ENCODE measurements at regions not wholly inside any gene's neighbourhood (a gene's known extent, or its start where the extent isn't known, plus 50 kb on each side); places are given as distances from the start of the nearest gene placed in this dataset.

DNA sequence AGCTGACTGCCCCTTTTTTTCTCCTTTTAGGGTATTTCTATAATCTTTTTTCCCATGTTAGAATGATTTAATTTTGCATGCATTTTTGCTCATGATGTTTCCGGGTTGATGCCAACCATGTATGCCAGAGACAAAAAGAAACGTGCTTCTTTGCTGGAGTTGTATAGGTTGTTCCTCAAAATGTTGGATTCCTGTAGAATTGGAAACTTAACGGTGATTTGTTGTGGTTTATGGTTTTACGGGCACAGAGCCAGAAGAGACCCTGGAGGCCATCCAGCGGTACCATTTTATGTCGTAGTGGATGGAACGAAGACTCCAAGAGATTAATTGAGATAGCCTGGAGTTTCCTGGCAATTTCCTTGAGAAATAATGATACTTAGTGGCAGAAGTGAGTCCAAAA, 481.5 kb upstream of the RGMA start:
- Histone ChIP-seq H3K9ac (ENCODE audit: low read length in 3 of 3) (no peak overlapping the region), H3K4me1 (ENCODE audit: control insufficient read depth in 2 of 3, insufficient read depth in 2 of 3, low read depth in 1 of 3, low read length in 3 of 3) (no peaks in the 10 kb centered on the region), H3K27ac (ENCODE audit: low read depth in 2 of 2, low read length in 2 of 2) (no peak overlapping the region), H3K9me3 (ENCODE audit: control insufficient read depth in 2 of 3, insufficient read depth in 1 of 3, low read length in 3 of 3) (no peaks in the 10 kb centered on the region), H3K4me3 (ENCODE audit: low read length in 3 of 3) (no peak overlapping the region), H3K36me3 (ENCODE audit: control insufficient read depth in 2 of 3, insufficient read depth in 3 of 3, low read length in 3 of 3) (no peaks in the 10 kb centered on the region), H3K27me3 (ENCODE audit: control insufficient read depth, insufficient read depth, low read length) (no peaks in the 10 kb centered on the region)
- TF ChIP-seq, protein P1, sequence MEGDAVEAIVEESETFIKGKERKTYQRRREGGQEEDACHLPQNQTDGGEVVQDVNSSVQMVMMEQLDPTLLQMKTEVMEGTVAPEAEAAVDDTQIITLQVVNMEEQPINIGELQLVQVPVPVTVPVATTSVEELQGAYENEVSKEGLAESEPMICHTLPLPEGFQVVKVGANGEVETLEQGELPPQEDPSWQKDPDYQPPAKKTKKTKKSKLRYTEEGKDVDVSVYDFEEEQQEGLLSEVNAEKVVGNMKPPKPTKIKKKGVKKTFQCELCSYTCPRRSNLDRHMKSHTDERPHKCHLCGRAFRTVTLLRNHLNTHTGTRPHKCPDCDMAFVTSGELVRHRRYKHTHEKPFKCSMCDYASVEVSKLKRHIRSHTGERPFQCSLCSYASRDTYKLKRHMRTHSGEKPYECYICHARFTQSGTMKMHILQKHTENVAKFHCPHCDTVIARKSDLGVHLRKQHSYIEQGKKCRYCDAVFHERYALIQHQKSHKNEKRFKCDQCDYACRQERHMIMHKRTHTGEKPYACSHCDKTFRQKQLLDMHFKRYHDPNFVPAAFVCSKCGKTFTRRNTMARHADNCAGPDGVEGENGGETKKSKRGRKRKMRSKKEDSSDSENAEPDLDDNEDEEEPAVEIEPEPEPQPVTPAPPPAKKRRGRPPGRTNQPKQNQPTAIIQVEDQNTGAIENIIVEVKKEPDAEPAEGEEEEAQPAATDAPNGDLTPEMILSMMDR (IDR thresholded peaks at IDR 0.05; ENCODE audit: borderline replicate concordance, extremely low read depth, insufficient read depth), result no peak
- DNase-seq, result no peak
- intact Hi-C loops (cut with DNase I), result no loop called here
- FAIRE-seq, result no peak

DNA sequence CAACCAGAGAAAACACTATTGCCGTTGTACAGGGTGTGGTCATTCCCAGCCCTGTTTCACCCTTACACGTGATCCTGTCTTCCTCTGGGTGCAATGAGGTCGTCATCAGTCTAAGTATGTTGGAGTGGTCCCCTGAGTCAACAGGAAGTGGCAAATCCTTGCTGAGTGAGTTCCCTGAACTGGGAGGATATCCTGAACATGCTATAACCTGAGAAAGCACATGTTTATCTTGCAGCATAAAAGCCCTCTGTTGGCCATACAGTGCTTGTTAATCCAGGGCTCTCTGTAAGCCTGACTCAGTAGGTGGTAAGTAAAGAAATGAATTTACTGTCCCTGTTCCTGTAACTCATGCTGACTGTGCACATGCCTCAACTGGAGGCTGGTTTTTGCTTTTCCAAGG, 477.8 kb upstream of the RGMA start:
- FAIRE-seq (no peak), DNase-seq (no peak)
- Histone ChIP-seq H3K9ac (ENCODE audit: low read length in 3 of 3) (no peak overlapping the region), H3K9me3 (ENCODE audit: control insufficient read depth in 2 of 3, insufficient read depth in 1 of 3, low read length in 3 of 3) (no peaks in the 10 kb centered on the region), H3K27me3 (ENCODE audit: control insufficient read depth, insufficient read depth, low read length) (no peaks in the 10 kb centered on the region), H3K36me3 (ENCODE audit: control insufficient read depth in 2 of 3, insufficient read depth in 3 of 3, low read length in 3 of 3) (no peaks in the 10 kb centered on the region), H3K4me3 (ENCODE audit: low read length in 3 of 3) (no peak overlapping the region), H3K4me1 (ENCODE audit: control insufficient read depth in 2 of 3, insufficient read depth in 2 of 3, low read depth in 1 of 3, low read length in 3 of 3) (peaks cover 0 to 2% (median 0%) of the 10 kb centered on the region in 3 donors), H3K27ac (ENCODE audit: low read depth in 2 of 2, low read length in 2 of 2) (no peak overlapping the region)
- TF ChIP-seq, protein P1 (IDR thresholded peaks at IDR 0.05; ENCODE audit: borderline replicate concordance, extremely low read depth, insufficient read depth), result no peak
- intact Hi-C loops (cut with DNase I), result no loop called here

DNA sequence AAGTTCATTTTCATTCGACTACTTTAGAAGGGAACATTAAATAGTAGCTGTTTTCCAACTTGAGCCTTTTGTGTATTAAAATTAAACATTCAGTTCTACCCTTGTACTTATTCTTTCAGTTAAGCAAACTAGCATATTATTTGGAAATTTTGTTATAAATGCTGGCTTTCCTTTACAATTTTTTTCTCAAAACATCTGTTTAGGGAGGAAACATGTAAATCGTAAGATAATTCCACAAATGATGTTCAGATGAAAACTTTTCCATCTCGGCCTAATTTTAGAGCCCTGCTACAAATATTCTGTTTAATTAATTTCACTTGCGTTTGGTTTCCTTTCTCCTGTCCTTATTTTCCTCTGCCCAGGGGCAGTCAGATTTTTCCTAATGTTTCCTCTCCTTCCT, 476.2 kb upstream of the RGMA start:
- no peaks in the 10 kb centered on the region for H3K27me3 ChIP-seq (ENCODE audit: control insufficient read depth, insufficient read depth, low read length)
- H3K36me3 ChIP-seq (ENCODE audit: control insufficient read depth in 2 of 3, insufficient read depth in 3 of 3, low read length in 3 of 3), result no peaks in the 10 kb centered on the region
- H3K4me3 ChIP-seq (ENCODE audit: low read length in 3 of 3), result no peak overlapping the region
- TF ChIP-seq, protein P1 (IDR thresholded peaks at IDR 0.05; ENCODE audit: borderline replicate concordance, extremely low read depth, insufficient read depth), result no peak
- peaks cover 0 to 2% (median 0%) of the 10 kb centered on the region in 3 donors for H3K4me1 ChIP-seq (ENCODE audit: control insufficient read depth in 2 of 3, insufficient read depth in 2 of 3, low read depth in 1 of 3, low read length in 3 of 3)
- FAIRE-seq (no peak), DNase-seq (no peak)
- intact Hi-C loops (cut with DNase I), result no loop called here
- no peaks in the 10 kb centered on the region for H3K9me3 ChIP-seq (ENCODE audit: control insufficient read depth in 2 of 3, insufficient read depth in 1 of 3, low read length in 3 of 3)
- no peak overlapping the region for H3K9ac ChIP-seq (ENCODE audit: low read length in 3 of 3)
- no peak overlapping the region for H3K27ac ChIP-seq (ENCODE audit: low read depth in 2 of 2, low read length in 2 of 2)

DNA sequence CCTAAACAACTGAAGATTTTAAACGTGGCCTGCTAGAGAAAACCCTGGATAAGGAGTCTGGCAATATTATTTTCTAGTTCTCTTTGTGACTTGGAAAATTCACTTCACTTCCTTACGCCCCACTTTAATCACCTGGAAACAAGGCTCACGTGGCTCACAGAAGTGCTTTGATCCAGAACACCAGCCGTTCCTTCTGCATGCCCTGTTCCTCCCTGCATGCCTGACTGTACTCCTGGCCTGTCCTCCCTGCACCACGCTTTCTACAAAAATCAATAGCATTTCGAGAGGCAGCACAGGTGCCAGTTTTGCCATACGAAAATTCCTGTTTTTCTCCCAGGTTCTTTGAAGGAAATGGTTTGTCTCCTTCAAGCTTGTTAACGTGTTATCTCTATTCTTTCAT, 474.2 kb upstream of the RGMA start:
- Histone ChIP-seq H3K27ac (ENCODE audit: low read depth in 2 of 2, low read length in 2 of 2) (no peak overlapping the region), H3K4me1 (ENCODE audit: control insufficient read depth in 2 of 3, insufficient read depth in 2 of 3, low read depth in 1 of 3, low read length in 3 of 3) (peaks cover 0 to 2% (median 0%) of the 10 kb centered on the region in 3 donors), H3K27me3 (ENCODE audit: control insufficient read depth, insufficient read depth, low read length) (no peaks in the 10 kb centered on the region), H3K9ac (ENCODE audit: low read length in 3 of 3) (no peak overlapping the region), H3K9me3 (ENCODE audit: control insufficient read depth in 2 of 3, insufficient read depth in 1 of 3, low read length in 3 of 3) (no peaks in the 10 kb centered on the region), H3K36me3 (ENCODE audit: control insufficient read depth in 2 of 3, insufficient read depth in 3 of 3, low read length in 3 of 3) (no peaks in the 10 kb centered on the region), H3K4me3 (ENCODE audit: low read length in 3 of 3) (no peak overlapping the region)
- FAIRE-seq, result no peak
- intact Hi-C loops (cut with DNase I), result no loop called here
- TF ChIP-seq, protein P1 (IDR thresholded peaks at IDR 0.05; ENCODE audit: borderline replicate concordance, extremely low read depth, insufficient read depth), result no peak
- peak in 2 of 5 donors; percentile 24 to 33 for DNase-seq

All from kidney (tissue), 13 donors.